GM19351 (cell line): ENCODE measurements at regions not wholly inside any gene's neighbourhood (a gene's known extent, or its start where the extent isn't known, plus 50 kb on each side); places are given as distances from the start of the nearest gene placed in this dataset.

Experiments used
- ATAC-seq: cut with Tn5 transposase; IDR thresholded peaks from one replicate; pipeline ENCODE4 v1.9.1; 2021; ENCODE audit warnings: mild to moderate bottlenecking, moderate library complexity; ENCODE audit not compliant: unreplicated experiment

- no peak for ATAC-seq
Measured at GRCh38 chr18:44041961-44042360, 638.7 kb upstream of the SETBP1 start.

- ATAC-seq: no peak
Measured at GRCh38 chr18:44046376-44046975, 634.2 kb upstream of the SETBP1 start.

- ATAC-seq: no peak
Measured at GRCh38 chr18:44047585-44047984, 633.1 kb upstream of the SETBP1 start.

GRCh38 chr18:44048435-44048834, 632.3 kb upstream of the SETBP1 start:
- ATAC-seq: no peak

GRCh38 chr18:44048846-44049245, 631.8 kb upstream of the SETBP1 start:
- ATAC-seq: no peak

GRCh38 chr18:44051026-44051425, 629.7 kb upstream of the SETBP1 start:
- ATAC-seq: no peak

GRCh38 chr18:44054514-44054913, 626.2 kb upstream of the SETBP1 start:
- peak; percentile 73 for ATAC-seq

- ATAC-seq: no peak
Measured at GRCh38 chr18:44060197-44060596, 620.5 kb upstream of the SETBP1 start.

- no peak for ATAC-seq
Measured at GRCh38 chr18:44061438-44061837, 619.2 kb upstream of the SETBP1 start.

- no peak for ATAC-seq
Measured at GRCh38 chr18:44062345-44062744, 618.3 kb upstream of the SETBP1 start.

GRCh38 chr18:44065206-44065605, 615.5 kb upstream of the SETBP1 start:
- no peak for ATAC-seq

GRCh38 chr18:44066541-44066940, 614.1 kb upstream of the SETBP1 start:
- no peak for ATAC-seq

GRCh38 chr18:44067186-44067585, 613.5 kb upstream of the SETBP1 start:
- no peak for ATAC-seq

- ATAC-seq: no peak
Measured at GRCh38 chr18:44075038-44075437, 605.6 kb upstream of the SETBP1 start.

GRCh38 chr18:44079606-44080005, 601.1 kb upstream of the SETBP1 start:
- no peak for ATAC-seq

GRCh38 chr18:44080054-44080453, 600.6 kb upstream of the SETBP1 start:
- no peak for ATAC-seq

GRCh38 chr18:44089732-44090131, 591.0 kb upstream of the SETBP1 start:
- no peak for ATAC-seq

GRCh38 chr18:44090453-44090852, 590.2 kb upstream of the SETBP1 start:
- ATAC-seq: no peak

GRCh38 chr18:44093253-44093652, 587.4 kb upstream of the SETBP1 start:
- ATAC-seq: no peak

GRCh38 chr18:44096016-44096415, 584.7 kb upstream of the SETBP1 start:
- no peak for ATAC-seq

GRCh38 chr18:44098551-44099098, 582.1 kb upstream of the SETBP1 start:
- ATAC-seq: peak; percentile 71

- no peak for ATAC-seq
Measured at GRCh38 chr18:44107187-44107586, 573.5 kb upstream of the SETBP1 start.

GRCh38 chr18:44111337-44111736, 569.4 kb upstream of the SETBP1 start:
- ATAC-seq: no peak
